HepG2 (cell line): ENCODE measurements at regions not wholly inside any gene's neighbourhood (a gene's known extent, or its start where the extent isn't known, plus 50 kb on each side); places are given as distances from the start of the nearest gene placed in this dataset.

Source experiments
- ATAC-seq: fragments of 200-7000 bp; cut with Tn5 transposase; 3 replicates; pipeline ENCODE4 v1.9.1; 2020; ENCODE audit warnings: mild to moderate bottlenecking, moderate library complexity
- BruUV-seq: library from RNA; stranded (reverse); fragments of 400-500 nt; replicated peaks from 2 replicates; lab custom pipeline; 2021; lab: Mats Ljungman, UMichigan
- CTCF ChIA-PET: fragments of 300-600 bp; formaldehyde crosslinking; extraction: SDS; loops from one replicate; lab custom pipeline; 2021; ENCODE audit warnings: low total read pairs, inconsistent platforms, low intra/inter-chr PET ratio; lab: Yijun Ruan, JAX
- POLR2A ChIA-PET: fragments of 350-600 bp; sonication (Branson Sonifier 250); formaldehyde crosslinking; loops from one replicate; lab custom pipeline; 2020; ENCODE audit warnings: antibody characterized with exemption, inconsistent platforms; lab: Yijun Ruan, JAX
- DNase-seq: peaks from one replicate; pipeline ENCODE4 v3.0.0-alpha.2; 2015; ENCODE audit warnings: low spot score
- FAIRE-seq: peaks from 3 replicates; lab custom pipeline; 2011; peaks lifted over from hg19 to GRCh38; lab: Jason Lieb, UNC
- H2AFZ ChIP-seq: one replicate; pipeline ENCODE4 v1.6.1; 2011; ENCODE audit warnings: low read length, inconsistent platforms
- H3K27ac ChIP-seq: fragments of 300-600 bp; 3 replicates; pipeline ENCODE4 v1.8.0; 2011; ENCODE audit warnings: mixed run types, mild to moderate bottlenecking, mixed read lengths, low read length, inconsistent platforms; ENCODE audit not compliant: insufficient read depth; ENCODE audit errors: extremely low read length
- H3K27me3 ChIP-seq, 2 experiments: fragments of 200-600 bp in 1 of 2; 2 replicates in 1 of 2; 3 replicates in 1 of 2; pipeline versions ENCODE4 v1.6.0 to v1.8.0; 2011; ENCODE audit warnings: low read length in 2 of 2, mild to moderate bottlenecking in 2 of 2, moderate library complexity in 2 of 2, inconsistent platforms in 1 of 2; ENCODE audit not compliant: insufficient read depth in 2 of 2, control insufficient read depth in 1 of 2
- H3K36me3 ChIP-seq, 2 experiments: fragments of 200-600 bp in 1 of 2; replicated peaks in 1 of 2; 2 replicates in 1 of 2; 3 replicates in 1 of 2; pipeline versions ENCODE4 v1.5.1 to v1.8.0; 2011; ENCODE audit warnings: low read length in 2 of 2, inconsistent platforms in 1 of 2; ENCODE audit not compliant: insufficient read depth in 2 of 2, control insufficient read depth in 1 of 2
- H3K4me1 ChIP-seq: 2 replicates; pipeline ENCODE4 v1.5.1; 2012; ENCODE audit warnings: low read length, inconsistent platforms; ENCODE audit not compliant: insufficient read depth
- H3K4me2 ChIP-seq: 2 replicates; pipeline ENCODE4 v1.6.0; 2011; ENCODE audit warnings: low read depth, low read length, inconsistent platforms
- H3K4me3 ChIP-seq, 3 experiments: fragments of 200-600 bp in 1 of 3; sonication (generic), shearing (Covaris generic) in 1 of 3; replicated peaks in 1 of 3; 2 replicates each; pipeline ENCODE4 v1.5.1; 2011 to 2016; ENCODE audit warnings: low read length in 3 of 3, inconsistent platforms in 2 of 3, low read depth in 2 of 3, mild to moderate bottlenecking in 2 of 3, control low read depth in 1 of 3, mixed read lengths in 1 of 3; ENCODE audit not compliant: insufficient read depth in 1 of 3
- H3K79me2 ChIP-seq: one replicate; pipeline ENCODE4 v1.6.1; 2011; ENCODE audit warnings: low read length, inconsistent platforms; ENCODE audit not compliant: insufficient read depth
- H3K9ac ChIP-seq: 2 replicates; pipeline ENCODE4 v1.6.0; 2011; ENCODE audit warnings: mild to moderate bottlenecking, low read depth, low read length, inconsistent platforms; ENCODE audit not compliant: insufficient read depth
- H3K9me3 ChIP-seq: 2 replicates; pipeline ENCODE4 v1.5.1; 2012; ENCODE audit warnings: mild to moderate bottlenecking, low read length
- H4K20me1 ChIP-seq: 2 replicates; pipeline ENCODE4 v1.6.0; 2011; ENCODE audit warnings: inconsistent platforms, mild to moderate bottlenecking, low read length, moderate library complexity; ENCODE audit not compliant: insufficient read depth
- ARID3A ChIP-seq: IDR thresholded peaks from 2 replicates; pipeline ENCODE4 v1.6.1; 2012; ENCODE audit warnings: low read depth, low read length, improper control_type of control experiment
- ARNTL ChIP-seq: sonication (generic); formaldehyde crosslinking; IDR thresholded peaks from 2 replicates; pipeline ENCODE4 v1.4.0; 2020; ENCODE audit warnings: mild to moderate bottlenecking, missing genetic modification reagents
- CSRNP2 ChIP-seq: sonication (generic); formaldehyde crosslinking; conservative IDR thresholded peaks from 2 replicates; pipeline ENCODE4 v1.8.0; 2022; ENCODE audit warnings: low read depth, missing genetic modification reagents
- GPBP1L1 ChIP-seq: sonication (generic); formaldehyde crosslinking; IDR thresholded peaks from 2 replicates; pipeline ENCODE4 v1.5.0; 2020; ENCODE audit warnings: mild to moderate bottlenecking, missing genetic modification reagents
- HMGXB3 ChIP-seq: sonication (generic); formaldehyde crosslinking; IDR thresholded peaks from 2 replicates; pipeline ENCODE4 v1.4.0; 2020; ENCODE audit warnings: missing genetic modification reagents, borderline replicate concordance
- IRF2 ChIP-seq: IDR thresholded peaks from 2 replicates; pipeline ENCODE4 v1.6.1; 2018; ENCODE audit warnings: missing genetic modification reagents, missing compliant biosample characterization
- KLF15 ChIP-seq: sonication (generic); formaldehyde crosslinking; IDR thresholded peaks from 2 replicates; pipeline ENCODE4 v1.8.1; 2023; ENCODE audit warnings: borderline replicate concordance, mild to moderate bottlenecking, inconsistent platforms, missing genetic modification reagents, mixed read lengths
- PTBP1 ChIP-seq: fragments of 200-400 bp; formaldehyde crosslinking; IDR thresholded peaks from 2 replicates; pipeline ENCODE4 v1.6.1; 2018; ENCODE audit warnings: low read length, low read depth; ENCODE audit not compliant: poor library complexity, severe bottlenecking
- SMC3 ChIP-seq: IDR thresholded peaks from 2 replicates; pipeline ENCODE4 v1.6.1; 2011; ENCODE audit warnings: low read length, improper control_type of control experiment
- ZNF570 ChIP-seq: sonication (generic); formaldehyde crosslinking; IDR thresholded peaks from 2 replicates; pipeline ENCODE4 v1.4.0; 2020; ENCODE audit warnings: mild to moderate bottlenecking, missing genetic modification reagents, borderline replicate concordance
- ZNF780A ChIP-seq: sonication (generic); formaldehyde crosslinking; IDR thresholded peaks from 2 replicates; pipeline ENCODE4 v1.8.0; 2022; ENCODE audit warnings: mild to moderate bottlenecking, missing genetic modification reagents, moderate library complexity
- in situ Hi-C: cut with HindIII; loops from 2 replicates; pipeline ENCODE4 v1.10.0; 2017; ENCODE audit warnings: low pct_unique_long_range_greater_than_20kb; ENCODE audit not compliant: extremely low pct_ligation_motif_present
- intact Hi-C: fragments of 100-400 bp; cut with micrococcal nuclease; formaldehyde crosslinking; loops from one replicate; pipeline ENCODE4 v1.10.0; 2022; ENCODE audit not compliant: unreplicated experiment

DNA sequence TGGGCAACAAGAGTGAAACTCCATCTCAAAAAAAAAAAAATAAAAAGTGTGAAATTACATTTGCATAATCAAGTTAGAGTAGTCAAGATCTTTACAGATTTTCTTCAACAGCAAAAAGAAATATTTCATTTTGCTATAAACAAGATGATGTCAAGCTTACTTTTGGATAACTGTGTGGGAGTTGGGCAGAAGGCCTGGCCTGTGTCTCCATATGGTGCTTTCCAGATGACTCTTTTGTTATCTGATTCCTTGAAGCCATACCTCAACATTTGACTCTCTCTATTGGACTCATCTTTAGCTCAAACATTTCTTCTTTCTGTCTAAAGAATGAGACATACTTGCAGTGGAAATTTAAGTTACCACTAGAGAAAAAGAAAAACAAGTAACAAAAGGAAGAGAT, 246.8 kb downstream of the MSX2 start:
- no peak overlapping the region for H3K4me3 ChIP-seq
- no peaks in the 10 kb centered on the region for H3K4me1 ChIP-seq
- in situ Hi-C loops, result no loop called here
- H3K27me3 ChIP-seq, result no peaks in the 10 kb centered on the region
- no peaks in the 10 kb centered on the region for H3K79me2 ChIP-seq
- BruUV-seq, result no TSS peak
- no peaks in the 10 kb centered on the region for H3K36me3 ChIP-seq
- H3K9me3 ChIP-seq, result peaks cover 7% of the 10 kb centered on the region
- POLR2A ChIA-PET, result no interaction called here
- H3K27ac ChIP-seq, result no peak overlapping the region
- H4K20me1 ChIP-seq, result no peaks in the 10 kb centered on the region
- FAIRE-seq (no peak), ATAC-seq (no peak), DNase-seq (no peak)
- intact Hi-C loops, result no loop called here
- TF ChIP-seq ZNF780A, result no peak
- no peak for TF ChIP-seq ZNF570 (CRISPR knock-in tag)
- no peak for TF ChIP-seq ARID3A
- TF ChIP-seq ARNTL, result no peak
- TF ChIP-seq KLF15 (CRISPR knock-in tag), result no peak
- TF ChIP-seq PTBP1, result no peak
- no peak for TF ChIP-seq GPBP1L1
- TF ChIP-seq SMC3, result no peak
- no peak for TF ChIP-seq CSRNP2 (CRISPR knock-in tag)
- TF ChIP-seq IRF2 (CRISPR knock-in tag), result no peak
- no peak for TF ChIP-seq HMGXB3 (CRISPR knock-in tag)
- no peak overlapping the region for H3K9ac ChIP-seq
- CTCF ChIA-PET, result no interaction called here
- no peak overlapping the region for H3K4me2 ChIP-seq
- H2AFZ ChIP-seq, result no peak overlapping the region
